Glutamatergic neuron (in vitro differentiated cells): ENCODE measurements at regions not wholly inside any gene's neighbourhood (a gene's known extent, or its start where the extent isn't known, plus 50 kb on each side); places are given as distances from the start of the nearest gene placed in this dataset.
A peak's percentile ranks its signal among the peaks of the same experiment; 100 is the strongest.

Source experiments
- DNase-seq: peaks from one replicate; pipeline ENCODE4 v3.0.0; 2022
- H3K27ac Mint-ChIP-seq: one replicate; pipeline ENCODE4 v1.8.0; 2020; ENCODE audit warnings: mild to moderate bottlenecking, mixed read lengths, inconsistent platforms; ENCODE audit not compliant: unreplicated experiment
- H3K27me3 Mint-ChIP-seq: one replicate; pipeline ENCODE4 v1.8.0; 2020; ENCODE audit warnings: mild to moderate bottlenecking, moderate library complexity, mixed read lengths, inconsistent platforms; ENCODE audit not compliant: unreplicated experiment
- H3K36me3 Mint-ChIP-seq: one replicate; pipeline ENCODE4 v1.8.0; 2020; ENCODE audit warnings: mild to moderate bottlenecking, mixed read lengths, inconsistent platforms; ENCODE audit not compliant: unreplicated experiment
- H3K4me1 Mint-ChIP-seq: one replicate; pipeline ENCODE4 v1.8.0; 2020; ENCODE audit warnings: mild to moderate bottlenecking, low read depth, mixed read lengths, inconsistent platforms; ENCODE audit not compliant: unreplicated experiment
- H3K4me3 Mint-ChIP-seq: one replicate; pipeline ENCODE4 v1.8.0; 2020; ENCODE audit warnings: mild to moderate bottlenecking, mixed read lengths, inconsistent platforms; ENCODE audit not compliant: unreplicated experiment
- H3K9me3 Mint-ChIP-seq: one replicate; pipeline ENCODE4 v1.8.0; 2020; ENCODE audit warnings: mild to moderate bottlenecking, moderate library complexity, mixed read lengths, inconsistent platforms; ENCODE audit not compliant: unreplicated experiment
- TF ChIP-seq, protein P1 (sequence below): fragments of 200-600 bp; sonication (generic); IDR thresholded peaks from one replicate; pipeline ENCODE4 v1.5.0; 2021; ENCODE audit not compliant: partially characterized antibody, unreplicated experiment

DNA sequence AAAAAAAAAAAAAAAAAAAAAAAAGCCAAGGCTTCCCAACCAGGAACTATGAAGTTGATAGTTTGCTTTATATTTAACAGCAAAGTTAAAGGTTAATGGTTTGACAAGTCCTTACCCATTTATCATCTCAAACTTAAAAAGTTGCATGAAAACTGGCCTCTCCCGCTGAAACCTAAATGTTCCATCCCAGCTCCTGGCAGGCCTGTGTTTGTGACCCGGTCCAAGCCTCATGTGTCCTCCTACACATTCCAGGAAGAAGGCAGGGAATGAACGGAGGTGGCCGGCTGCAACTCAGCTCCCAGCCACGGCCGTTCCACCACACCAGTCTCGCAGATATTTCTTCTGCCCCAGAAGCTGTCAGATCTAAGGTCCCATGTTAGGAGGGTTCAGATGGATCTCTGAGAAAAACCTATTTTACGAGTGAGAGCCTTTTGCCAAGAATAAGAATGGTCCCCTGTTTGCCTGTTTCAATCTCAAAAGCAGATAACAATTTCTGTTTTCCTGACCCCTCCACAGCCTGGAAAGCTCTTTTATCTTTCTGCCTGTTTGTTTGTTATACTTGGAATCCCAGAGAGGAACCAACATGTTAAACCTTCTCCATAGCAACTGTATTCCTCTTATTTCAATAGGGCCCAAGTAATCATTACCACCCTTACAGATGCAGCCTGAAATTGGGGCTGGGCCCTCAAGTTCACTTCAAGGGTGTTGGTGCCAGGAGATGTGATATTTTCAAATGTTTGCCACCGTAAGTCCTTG lies 56.5 kb downstream of the KCTD12 start:
- TF ChIP-seq, protein P1, sequence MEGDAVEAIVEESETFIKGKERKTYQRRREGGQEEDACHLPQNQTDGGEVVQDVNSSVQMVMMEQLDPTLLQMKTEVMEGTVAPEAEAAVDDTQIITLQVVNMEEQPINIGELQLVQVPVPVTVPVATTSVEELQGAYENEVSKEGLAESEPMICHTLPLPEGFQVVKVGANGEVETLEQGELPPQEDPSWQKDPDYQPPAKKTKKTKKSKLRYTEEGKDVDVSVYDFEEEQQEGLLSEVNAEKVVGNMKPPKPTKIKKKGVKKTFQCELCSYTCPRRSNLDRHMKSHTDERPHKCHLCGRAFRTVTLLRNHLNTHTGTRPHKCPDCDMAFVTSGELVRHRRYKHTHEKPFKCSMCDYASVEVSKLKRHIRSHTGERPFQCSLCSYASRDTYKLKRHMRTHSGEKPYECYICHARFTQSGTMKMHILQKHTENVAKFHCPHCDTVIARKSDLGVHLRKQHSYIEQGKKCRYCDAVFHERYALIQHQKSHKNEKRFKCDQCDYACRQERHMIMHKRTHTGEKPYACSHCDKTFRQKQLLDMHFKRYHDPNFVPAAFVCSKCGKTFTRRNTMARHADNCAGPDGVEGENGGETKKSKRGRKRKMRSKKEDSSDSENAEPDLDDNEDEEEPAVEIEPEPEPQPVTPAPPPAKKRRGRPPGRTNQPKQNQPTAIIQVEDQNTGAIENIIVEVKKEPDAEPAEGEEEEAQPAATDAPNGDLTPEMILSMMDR = no peak
- Mint-ChIP-seq H3K27me3 (peaks cover 5% of the 10 kb centered on the region), H3K4me1 (peaks cover 32% of the 10 kb centered on the region), H3K9me3 (peaks cover 3% of the 10 kb centered on the region), H3K36me3 (peaks cover 3% of the 10 kb centered on the region), H3K4me3 (no peak overlapping the region), H3K27ac (peak overlapping the region; percentile 31)
- no peak for DNase-seq

DNA sequence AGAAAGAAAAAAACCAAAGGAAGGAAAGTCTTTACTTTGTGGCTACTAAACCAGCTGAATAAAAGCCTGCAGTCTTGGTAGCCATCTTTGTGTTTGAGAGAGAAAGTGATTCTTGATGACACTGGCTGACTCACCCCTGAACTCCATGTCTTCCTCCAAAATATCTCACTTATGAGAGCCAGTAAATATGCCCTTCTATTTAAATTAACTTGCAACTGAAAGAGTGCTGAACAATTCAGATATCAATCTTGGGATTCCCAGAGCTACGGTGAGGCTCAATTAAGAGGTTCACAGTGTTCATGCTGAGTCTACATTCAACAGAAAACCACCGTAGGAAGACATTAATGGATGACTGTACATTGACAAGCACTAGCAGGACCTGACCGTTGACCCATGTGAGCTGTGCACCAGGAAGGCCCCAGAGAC lies 57.9 kb downstream of the KCTD12 start:
- peaks cover 5% of the 10 kb centered on the region for H3K9me3 Mint-ChIP-seq
- no peak overlapping the region for H3K4me3 Mint-ChIP-seq
- TF ChIP-seq, protein P1 = no peak
- H3K27ac Mint-ChIP-seq = no peak overlapping the region
- peaks cover 4% of the 10 kb centered on the region for H3K36me3 Mint-ChIP-seq
- H3K4me1 Mint-ChIP-seq = peaks cover 32% of the 10 kb centered on the region
- peaks cover 5% of the 10 kb centered on the region for H3K27me3 Mint-ChIP-seq
- DNase-seq = no peak

DNA sequence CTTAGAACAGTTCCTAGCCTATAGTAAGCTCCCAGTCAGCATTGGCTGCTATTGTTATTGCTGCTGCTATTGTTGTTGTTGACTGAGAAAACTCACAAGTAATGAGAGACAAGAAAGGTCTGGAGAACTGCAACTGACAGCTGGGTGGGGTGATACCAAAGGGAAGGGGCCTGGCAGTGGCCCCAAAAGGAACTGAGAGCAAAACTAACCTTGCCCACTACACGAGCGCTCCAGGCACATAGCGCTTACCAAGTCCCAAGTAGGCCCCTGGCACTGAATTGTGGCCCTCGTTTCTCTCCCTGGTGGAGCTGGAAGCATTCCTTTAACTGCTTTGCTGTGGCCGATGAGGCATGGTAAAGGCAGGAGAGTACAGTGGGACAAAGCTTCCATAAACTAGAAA lies 59.7 kb downstream of the KCTD12 start:
- no peak overlapping the region for H3K27ac Mint-ChIP-seq

DNA sequence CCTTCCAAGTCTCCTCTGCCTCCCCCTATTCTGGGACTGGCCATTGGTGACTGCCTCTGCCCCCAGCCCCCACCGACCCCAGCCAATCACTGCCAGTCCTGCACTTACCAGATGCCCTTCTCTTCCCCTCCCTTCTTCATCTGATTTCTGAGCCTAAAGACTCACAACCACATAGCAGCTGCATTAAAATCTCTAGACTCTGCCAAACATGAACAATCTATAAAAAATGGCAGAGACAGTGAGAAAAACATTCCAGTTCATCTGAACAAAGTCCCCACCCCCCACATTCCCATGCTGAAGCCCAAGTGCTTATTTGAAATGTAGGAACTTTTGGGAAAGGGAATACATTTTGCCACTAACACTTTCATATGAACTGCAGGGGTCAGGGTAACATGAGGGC lies 60.8 kb downstream of the KCTD12 start:
- Mint-ChIP-seq H3K27me3 (peaks cover 1% of the 10 kb centered on the region), H3K4me1 (peaks cover 26% of the 10 kb centered on the region), H3K27ac (peak overlapping the region; percentile 13), H3K36me3 (peaks cover 8% of the 10 kb centered on the region), H3K9me3 (peaks cover 1% of the 10 kb centered on the region), H3K4me3 (no peak overlapping the region)
- TF ChIP-seq, protein P1 = no peak
- DNase-seq = no peak

More for the DNA sequence above, 59.7 kb downstream of the KCTD12 start:
- H3K4me3 Mint-ChIP-seq = no peak overlapping the region
- H3K9me3 Mint-ChIP-seq = peaks cover 1% of the 10 kb centered on the region
- TF ChIP-seq, protein P1 = no peak
- H3K27me3 Mint-ChIP-seq = peaks cover 1% of the 10 kb centered on the region
- H3K36me3 Mint-ChIP-seq = peaks cover 8% of the 10 kb centered on the region
- no peak for DNase-seq
- H3K4me1 Mint-ChIP-seq = peaks cover 32% of the 10 kb centered on the region

DNA sequence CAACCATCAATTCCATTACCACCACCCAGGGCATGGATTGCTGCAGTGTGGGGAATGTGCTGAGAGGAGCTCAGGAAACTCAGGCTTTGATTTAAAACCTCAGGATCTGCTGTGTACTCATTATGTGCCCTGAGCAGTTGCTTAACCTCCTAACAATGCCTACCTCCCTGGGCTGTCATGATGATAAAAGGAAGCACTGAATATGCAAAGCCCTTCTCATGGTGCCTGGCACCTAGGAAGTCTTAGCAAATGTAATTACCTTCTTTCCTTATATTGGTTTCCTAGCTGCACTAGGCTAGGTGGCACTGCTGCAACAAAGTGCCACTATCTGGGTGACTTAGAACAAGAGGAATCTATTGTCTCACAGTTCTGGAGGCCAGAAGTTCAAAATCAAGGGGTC lies 62.2 kb downstream of the KCTD12 start:
- Mint-ChIP-seq H3K9me3 (peaks cover 1% of the 10 kb centered on the region), H3K27me3 (peaks cover 1% of the 10 kb centered on the region), H3K4me1 (peaks cover 18% of the 10 kb centered on the region), H3K4me3 (no peak overlapping the region), H3K27ac (no peak overlapping the region), H3K36me3 (peaks cover 8% of the 10 kb centered on the region)
- DNase-seq = no peak
- TF ChIP-seq, protein P1 = no peak
